ENCODE measurements at regions not wholly inside any gene's neighbourhood (a gene's known extent, or its start where the extent isn't known, plus 50 kb on each side); places are given as distances from the start of the nearest gene placed in this dataset.

DNA sequence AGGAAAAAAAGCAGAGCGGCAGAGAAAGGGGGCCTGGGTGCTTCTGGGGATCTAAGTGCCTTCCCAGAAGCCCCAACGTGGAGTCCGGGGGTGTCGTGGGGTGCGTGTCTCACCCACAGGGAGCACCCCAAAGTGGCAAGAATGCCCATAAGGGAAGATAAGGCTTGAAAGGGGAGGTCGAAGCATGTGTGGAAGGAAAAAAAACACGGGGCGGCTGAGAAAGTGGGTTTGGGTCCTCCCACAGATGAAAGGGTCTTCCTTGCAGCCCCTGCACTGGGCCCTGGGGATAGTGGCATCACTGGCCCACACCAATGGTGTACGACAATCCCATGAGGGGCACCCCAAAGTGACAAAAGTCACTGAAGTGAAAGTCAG, 275.5 kb downstream of the ALG10 start:
- Histone ChIP-seq H3K36me3 (ENCODE audit: control insufficient read depth, insufficient read depth, low read length) (no peaks in the 10 kb centered on the region), H2AFZ (ENCODE audit: low read length) (no peak overlapping the region), H3K9ac (ENCODE audit: insufficient read depth, low read length) (no peak overlapping the region), H3K79me2 (ENCODE audit: control insufficient read depth, insufficient read depth, low read length) (no peaks in the 10 kb centered on the region), H3K4me3 (replicated peaks in 1 of 4; ENCODE audit: control extremely low read depth in 1 of 4, insufficient read depth in 1 of 4, low read depth in 3 of 4, low read length in 4 of 4) (no peak overlapping the region), H3K27me3 (ENCODE audit: control insufficient read depth, insufficient read depth, low read length) (no peaks in the 10 kb centered on the region), H3K9me3 (ENCODE audit: control insufficient read depth, insufficient read depth, low read depth, low read length) (no peaks in the 10 kb centered on the region), H3K27ac (ENCODE audit: insufficient read depth, low read length) (no peak overlapping the region), H3K4me2 (ENCODE audit: extremely low read depth, insufficient read depth, low read length) (no peak overlapping the region), H4K20me1 (ENCODE audit: control insufficient read depth, extremely low read depth, insufficient read depth, low read length) (no peaks in the 10 kb centered on the region), H3K4me1 (ENCODE audit: control insufficient read depth, extremely low read depth, insufficient read depth, low read length) (no peaks in the 10 kb centered on the region)
- no peak for DNase-seq (ENCODE audit: low read depth in 2 of 2)
- TF ChIP-seq EZH2 (IDR thresholded peaks at IDR 0.05; ENCODE audit: low read length, missing control alignments) (no peak), CTCF (conservative IDR thresholded peaks at IDR 0.05 in 1 of 2, IDR thresholded peaks at IDR 0.05 in 1 of 2; ENCODE audit: low read depth in 1 of 2, low read length in 2 of 2) (no peak)

- Histone ChIP-seq H3K4me1 (ENCODE audit: control insufficient read depth, extremely low read depth, insufficient read depth, low read length) (no peaks in the 10 kb centered on the region), H4K20me1 (ENCODE audit: control insufficient read depth, extremely low read depth, insufficient read depth, low read length) (no peaks in the 10 kb centered on the region), H3K9me3 (ENCODE audit: control insufficient read depth, insufficient read depth, low read depth, low read length) (no peaks in the 10 kb centered on the region), H3K27ac (ENCODE audit: insufficient read depth, low read length) (no peak overlapping the region), H3K79me2 (ENCODE audit: control insufficient read depth, insufficient read depth, low read length) (no peaks in the 10 kb centered on the region), H3K4me2 (ENCODE audit: extremely low read depth, insufficient read depth, low read length) (no peak overlapping the region), H3K9ac (ENCODE audit: insufficient read depth, low read length) (no peak overlapping the region), H2AFZ (ENCODE audit: low read length) (no peak overlapping the region), H3K4me3 (replicated peaks in 1 of 4; ENCODE audit: control extremely low read depth in 1 of 4, insufficient read depth in 1 of 4, low read depth in 3 of 4, low read length in 4 of 4) (no peak overlapping the region), H3K36me3 (ENCODE audit: control insufficient read depth, insufficient read depth, low read length) (no peaks in the 10 kb centered on the region), H3K27me3 (ENCODE audit: control insufficient read depth, insufficient read depth, low read length) (no peaks in the 10 kb centered on the region)
- TF ChIP-seq CTCF (conservative IDR thresholded peaks at IDR 0.05 in 1 of 2, IDR thresholded peaks at IDR 0.05 in 1 of 2; ENCODE audit: low read depth in 1 of 2, low read length in 2 of 2) (no peak), EZH2 (IDR thresholded peaks at IDR 0.05; ENCODE audit: low read length, missing control alignments) (no peak)
- DNase-seq (ENCODE audit: low read depth in 2 of 2), result no peak
Measured at GRCh38 chr12:34298176-34298970, 276.1 kb downstream of the ALG10 start.

- Histone ChIP-seq H3K27ac (ENCODE audit: insufficient read depth, low read length) (no peak overlapping the region), H2AFZ (ENCODE audit: low read length) (no peak overlapping the region), H3K9me3 (ENCODE audit: control insufficient read depth, insufficient read depth, low read depth, low read length) (no peaks in the 10 kb centered on the region), H3K4me2 (ENCODE audit: extremely low read depth, insufficient read depth, low read length) (no peak overlapping the region), H3K79me2 (ENCODE audit: control insufficient read depth, insufficient read depth, low read length) (no peaks in the 10 kb centered on the region), H3K9ac (ENCODE audit: insufficient read depth, low read length) (no peak overlapping the region), H3K4me3 (replicated peaks in 1 of 4; ENCODE audit: control extremely low read depth in 1 of 4, insufficient read depth in 1 of 4, low read depth in 3 of 4, low read length in 4 of 4) (no peak overlapping the region), H3K4me1 (ENCODE audit: control insufficient read depth, extremely low read depth, insufficient read depth, low read length) (no peaks in the 10 kb centered on the region), H4K20me1 (ENCODE audit: control insufficient read depth, extremely low read depth, insufficient read depth, low read length) (no peaks in the 10 kb centered on the region), H3K27me3 (ENCODE audit: control insufficient read depth, insufficient read depth, low read length) (no peaks in the 10 kb centered on the region), H3K36me3 (ENCODE audit: control insufficient read depth, insufficient read depth, low read length) (no peaks in the 10 kb centered on the region)
- no peak for TF ChIP-seq EZH2 (IDR thresholded peaks at IDR 0.05; ENCODE audit: low read length, missing control alignments)
- TF ChIP-seq CTCF (conservative IDR thresholded peaks at IDR 0.05 in 1 of 2, IDR thresholded peaks at IDR 0.05 in 1 of 2; ENCODE audit: low read depth in 1 of 2, low read length in 2 of 2), result no peak
- DNase-seq (ENCODE audit: low read depth in 2 of 2), result no peak
Measured at GRCh38 chr12:34298971-34299801, 276.9 kb downstream of the ALG10 start.

All from fibroblast of lung (primary cell).